GM12878 (cell line): ENCODE measurements at regions not wholly inside any gene's neighbourhood (a gene's known extent, or its start where the extent isn't known, plus 50 kb on each side); places are given as distances from the start of the nearest gene placed in this dataset.

ENCODE experiments used
- ATAC-seq: fragments of 200-7000 bp; cut with Tn5 transposase; 3 replicates; pipeline ENCODE4 v1.9.1; 2020; ENCODE audit warnings: mild to moderate bottlenecking, moderate library complexity
- BruUV-seq: library from RNA; stranded (reverse); fragments of 400-500 nt; replicated peaks from 2 replicates; lab custom pipeline; 2021; lab: Mats Ljungman, UMichigan
- CTCF ChIA-PET: fragments of 300-600 bp; sonication (Branson Sonifier 250); formaldehyde crosslinking; extraction: SDS; loops from one replicate; lab custom pipeline; 2021; ENCODE audit warnings: inconsistent platforms; lab: Yijun Ruan, JAX
- POLR2A ChIA-PET: fragments of 350-600 bp; formaldehyde crosslinking; extraction: SDS; loops from one replicate; lab custom pipeline; 2021; ENCODE audit warnings: inconsistent platforms; lab: Charles Lee
- RAD21 ChIA-PET: fragments of 300-600 bp; sonication (Branson Sonifier 250); formaldehyde crosslinking; loops from one replicate; lab custom pipeline; 2023; ENCODE audit warnings: antibody characterized with exemption; ENCODE audit not compliant: unreplicated experiment; lab: Charles Lee
- SMC1A ChIA-PET: fragments of 300-600 bp; sonication (Branson Sonifier 250); formaldehyde crosslinking; loops from one replicate; lab custom pipeline; 2023; ENCODE audit not compliant: unreplicated experiment, uncharacterized antibody; lab: Charles Lee
- DNase-seq: peaks from one replicate; pipeline ENCODE4 v3.0.0-alpha.2; 2011; ENCODE audit warnings: low read depth, low spot score
- FAIRE-seq: peaks from 3 replicates; lab custom pipeline; 2011; peaks lifted over from hg19 to GRCh38; lab: Jason Lieb, UNC
- H2AFZ ChIP-seq: 2 replicates; pipeline ENCODE4 v1.6.0; 2011; ENCODE audit warnings: low read depth, low read length, control low read depth; ENCODE audit not compliant: control insufficient read depth
- H3K27ac ChIP-seq: 2 replicates; pipeline ENCODE4 v1.5.1; 2011; ENCODE audit warnings: control low read depth; ENCODE audit not compliant: control insufficient read depth, insufficient read depth
- H3K27me3 ChIP-seq, 2 experiments: replicated peaks in 1 of 2; 2 replicates each; pipeline versions ENCODE4 v1.6.0 to v1.6.1; 2011; ENCODE audit warnings: low read length in 1 of 2; ENCODE audit not compliant: control insufficient read depth in 2 of 2, insufficient read depth in 2 of 2
- H3K36me3 ChIP-seq, 2 experiments: 2 replicates each; pipeline ENCODE4 v1.5.1; 2011; ENCODE audit warnings: low read length in 1 of 2; ENCODE audit not compliant: control insufficient read depth in 2 of 2, insufficient read depth in 2 of 2
- H3K4me1 ChIP-seq: 2 replicates; pipeline ENCODE4 v1.6.1; 2011; ENCODE audit warnings: mild to moderate bottlenecking, low read length, moderate library complexity, mixed read lengths; ENCODE audit not compliant: control insufficient read depth, insufficient read depth
- H3K4me2 ChIP-seq: 2 replicates; pipeline ENCODE4 v1.6.0; 2011; ENCODE audit warnings: control low read depth; ENCODE audit not compliant: control insufficient read depth, insufficient read depth
- H3K4me3 ChIP-seq: fragments of 200-600 bp; sonication (generic); 2 replicates; pipeline ENCODE4 v1.5.1; 2016
- H3K79me2 ChIP-seq: 2 replicates; pipeline ENCODE4 v1.6.0; 2011; ENCODE audit warnings: low read length; ENCODE audit not compliant: control insufficient read depth, insufficient read depth
- H3K9ac ChIP-seq: 2 replicates; pipeline ENCODE4 v1.8.0; 2011; ENCODE audit warnings: low read length, control low read depth, mixed read lengths; ENCODE audit not compliant: control insufficient read depth, insufficient read depth
- H3K9me3 ChIP-seq: replicated peaks from 3 replicates; pipeline ENCODE4 v1.5.1; 2011; ENCODE audit warnings: mild to moderate bottlenecking, low read length; ENCODE audit not compliant: control insufficient read depth, insufficient read depth
- H4K20me1 ChIP-seq: 2 replicates; pipeline ENCODE4 v1.6.0; 2011; ENCODE audit not compliant: control insufficient read depth, insufficient read depth
- E2F8 ChIP-seq: fragments of 450-650 bp; IDR thresholded peaks from 2 replicates; pipeline ENCODE4 v1.6.1; 2018; ENCODE audit warnings: mild to moderate bottlenecking, low read depth, moderate library complexity; ENCODE audit not compliant: partially characterized antibody
- FOXM1 ChIP-seq: IDR thresholded peaks from 2 replicates; pipeline ENCODE4 v1.6.1; 2012; ENCODE audit warnings: low read depth, mild to moderate bottlenecking, inconsistent platforms, low read length, moderate library complexity
- IRF5 ChIP-seq: fragments of 450-650 bp; IDR thresholded peaks from 2 replicates; pipeline ENCODE4 v1.6.1; 2017; ENCODE audit warnings: borderline replicate concordance
- PAX5 ChIP-seq: IDR thresholded peaks from 2 replicates; pipeline ENCODE4 v1.6.1; 2011; ENCODE audit warnings: low read depth, low read length, borderline replicate concordance
- POU2F2 ChIP-seq: IDR thresholded peaks from 3 replicates; pipeline ENCODE4 v1.6.1; 2011; ENCODE audit warnings: low read depth, mild to moderate bottlenecking, low read length, borderline replicate concordance
- RAD51 ChIP-seq: fragments of 450-650 bp; IDR thresholded peaks from 2 replicates; pipeline ENCODE4 v1.6.1; 2016; ENCODE audit warnings: moderate library complexity, mild to moderate bottlenecking, inconsistent platforms
- RELA ChIP-seq: fragments of 450-650 bp; IDR thresholded peaks from 2 replicates; pipeline ENCODE4 v1.8.0; 2014; ENCODE audit warnings: borderline replicate concordance; ENCODE audit not compliant: partially characterized antibody
- USF2 ChIP-seq: IDR thresholded peaks from 2 replicates; pipeline ENCODE4 v1.6.1; 2011; ENCODE audit warnings: low read depth, low read length, improper control_type of control experiment, borderline replicate concordance
- ZBTB40 ChIP-seq: fragments of 450-650 bp; IDR thresholded peaks from 2 replicates; pipeline ENCODE4 v1.6.1; 2016; ENCODE audit warnings: mild to moderate bottlenecking, moderate library complexity, borderline replicate concordance
- WGBS: methylation state at CpG from one replicate; pipeline ENCODE4 v1.1.6; 2016; ENCODE audit warnings: low lambda C conversion rate; ENCODE audit not compliant: insufficient replicate concordance, insufficient coverage; ENCODE audit errors: missing lambda C conversion rate; 5-methylcytosine and 5-hydroxymethylcytosine counted together
- in situ Hi-C: fragments of 300-500 bp; cut with MboI; formaldehyde crosslinking; loops from 9 replicates; pipeline ENCODE4 v1.14.3; 2018; ENCODE audit warnings: mixed read lengths
- intact Hi-C: fragments of 100-400 bp; cut with micrococcal nuclease; formaldehyde crosslinking; loops from one replicate; pipeline ENCODE4 v1.14.2; 2022; ENCODE audit not compliant: unreplicated experiment
- TF ChIP-seq, protein P1 (sequence below): fragments of 450-650 bp; IDR thresholded peaks from 2 replicates; pipeline ENCODE4 v1.6.1; 2017; ENCODE audit warnings: antibody characterized with exemption, mild to moderate bottlenecking, moderate library complexity

DNA sequence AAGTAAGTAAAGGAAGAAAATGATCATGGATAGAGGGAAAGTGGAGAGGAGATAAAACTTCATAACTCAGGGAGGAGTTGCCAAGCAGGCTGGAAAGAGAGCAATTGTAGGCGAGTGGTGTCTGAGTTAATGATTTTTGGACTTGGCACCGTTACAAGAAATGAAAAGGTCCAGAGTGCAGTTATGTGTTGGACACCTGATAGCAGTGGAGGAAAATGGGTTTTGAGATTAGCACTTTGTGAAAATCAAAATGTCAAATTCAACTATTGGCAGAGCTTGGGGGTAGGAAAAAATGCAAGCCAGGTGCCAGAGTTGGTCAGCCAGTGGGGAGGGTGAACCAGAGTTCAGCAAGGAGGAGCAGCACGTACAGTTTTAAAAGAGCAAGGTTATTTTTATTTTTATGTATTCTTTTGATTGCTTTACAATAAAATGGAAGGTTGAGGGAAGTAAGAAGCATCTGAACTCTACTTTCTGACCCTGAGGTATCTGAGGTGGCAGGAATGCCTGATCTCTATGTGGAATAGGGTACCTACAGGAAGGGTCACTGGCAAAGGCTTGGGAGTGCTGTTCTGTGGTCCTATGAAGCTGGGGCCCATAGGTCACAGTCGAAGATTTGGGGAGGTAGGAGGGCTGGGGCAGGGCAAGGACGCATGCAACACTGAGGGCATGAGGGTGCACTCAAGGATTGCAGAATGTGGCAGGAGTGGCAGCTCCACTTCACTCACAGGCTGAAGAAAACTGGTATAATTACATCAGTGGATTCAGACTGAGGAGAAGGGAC is 127.5 kb downstream of the CD8B2 start:
- H3K79me2 ChIP-seq, result no peaks in the 10 kb centered on the region
- FAIRE-seq (no peak), DNase-seq (no peak), ATAC-seq (no peak)
- no peaks in the 10 kb centered on the region for H3K4me1 ChIP-seq
- in situ Hi-C loops, result no loop called here
- H4K20me1 ChIP-seq, result no peaks in the 10 kb centered on the region
- H3K9ac ChIP-seq, result no peak overlapping the region
- no peak overlapping the region for H3K4me3 ChIP-seq
- no peaks in the 10 kb centered on the region; the same call in 2 of the 3 replicates for H3K9me3 ChIP-seq
- POLR2A ChIA-PET, result no interaction called here
- intact Hi-C loops, result no loop called here
- H3K36me3 ChIP-seq, result no peaks in the 10 kb centered on the region
- H3K27ac ChIP-seq, result no peak overlapping the region
- 25% methylated on average over 5 of the region's 5 CpGs for WGBS
- RAD21 ChIA-PET, result no interaction called here
- no peaks in the 10 kb centered on the region for H3K27me3 ChIP-seq
- H2AFZ ChIP-seq, result no peak overlapping the region
- CTCF ChIA-PET, result no interaction called here
- no peak overlapping the region for H3K4me2 ChIP-seq
- no TSS peak for BruUV-seq
- SMC1A ChIA-PET, result no interaction called here
- TF ChIP-seq POU2F2 (no peak), E2F8 (no peak), PAX5 (no peak), USF2 (no peak), IRF5 (no peak), RELA (no peak), ZBTB40 (no peak), RAD51 (no peak), FOXM1 (no peak)
- TF ChIP-seq, protein P1, sequence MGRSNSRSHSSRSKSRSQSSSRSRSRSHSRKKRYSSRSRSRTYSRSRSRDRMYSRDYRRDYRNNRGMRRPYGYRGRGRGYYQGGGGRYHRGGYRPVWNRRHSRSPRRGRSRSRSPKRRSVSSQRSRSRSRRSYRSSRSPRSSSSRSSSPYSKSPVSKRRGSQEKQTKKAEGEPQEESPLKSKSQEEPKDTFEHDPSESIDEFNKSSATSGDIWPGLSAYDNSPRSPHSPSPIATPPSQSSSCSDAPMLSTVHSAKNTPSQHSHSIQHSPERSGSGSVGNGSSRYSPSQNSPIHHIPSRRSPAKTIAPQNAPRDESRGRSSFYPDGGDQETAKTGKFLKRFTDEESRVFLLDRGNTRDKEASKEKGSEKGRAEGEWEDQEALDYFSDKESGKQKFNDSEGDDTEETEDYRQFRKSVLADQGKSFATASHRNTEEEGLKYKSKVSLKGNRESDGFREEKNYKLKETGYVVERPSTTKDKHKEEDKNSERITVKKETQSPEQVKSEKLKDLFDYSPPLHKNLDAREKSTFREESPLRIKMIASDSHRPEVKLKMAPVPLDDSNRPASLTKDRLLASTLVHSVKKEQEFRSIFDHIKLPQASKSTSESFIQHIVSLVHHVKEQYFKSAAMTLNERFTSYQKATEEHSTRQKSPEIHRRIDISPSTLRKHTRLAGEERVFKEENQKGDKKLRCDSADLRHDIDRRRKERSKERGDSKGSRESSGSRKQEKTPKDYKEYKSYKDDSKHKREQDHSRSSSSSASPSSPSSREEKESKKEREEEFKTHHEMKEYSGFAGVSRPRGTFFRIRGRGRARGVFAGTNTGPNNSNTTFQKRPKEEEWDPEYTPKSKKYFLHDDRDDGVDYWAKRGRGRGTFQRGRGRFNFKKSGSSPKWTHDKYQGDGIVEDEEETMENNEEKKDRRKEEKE, result no peak
